WTC11 (cell line): ENCODE measurements at regions not wholly inside any gene's neighbourhood (a gene's known extent, or its start where the extent isn't known, plus 50 kb on each side); places are given as distances from the start of the nearest gene placed in this dataset.

Experiments
- ATAC-seq: fragments of 200-7000 bp; cut with Tn5 transposase; 2 replicates; pipeline ENCODE4 v1.10.0; 2021; ENCODE audit warnings: mild to moderate bottlenecking, moderate library complexity
- CTCF ChIA-PET: fragments of 300-600 bp; sonication (Branson Sonifier 250); formaldehyde crosslinking; loops from one replicate; lab custom pipeline; 2021; ENCODE audit warnings: antibody characterized with exemption; lab: Charles Lee
- POLR2A ChIA-PET: fragments of 350-600 bp; sonication (Branson Sonifier 250); formaldehyde crosslinking; loops from one replicate; lab custom pipeline; 2021; ENCODE audit warnings: antibody characterized with exemption; lab: Charles Lee
- DNase-seq: peaks from one replicate; pipeline ENCODE4 v3.0.0; 2021; ENCODE audit warnings: low spot score
- H3K27ac Mint-ChIP-seq: 2 replicates; pipeline ENCODE4 v1.8.0; 2021; ENCODE audit warnings: mixed read lengths
- H3K27me3 Mint-ChIP-seq: 2 replicates; pipeline ENCODE4 v1.8.0; 2021; ENCODE audit warnings: low read depth, mild to moderate bottlenecking, moderate library complexity, mixed read lengths
- H3K36me3 Mint-ChIP-seq: 2 replicates; pipeline ENCODE4 v1.8.0; 2021; ENCODE audit warnings: mixed read lengths
- H3K4me1 Mint-ChIP-seq: 2 replicates; pipeline ENCODE4 v1.8.0; 2022; ENCODE audit warnings: mixed read lengths
- H3K4me3 Mint-ChIP-seq: 2 replicates; pipeline ENCODE4 v1.8.0; 2021; ENCODE audit warnings: mild to moderate bottlenecking, moderate library complexity, mixed read lengths
- H3K9me3 Mint-ChIP-seq: 2 replicates; pipeline ENCODE4 v1.8.0; 2021; ENCODE audit warnings: mixed read lengths
- ARID4B ChIP-seq: sonication (generic); formaldehyde crosslinking; IDR thresholded peaks from 2 replicates; pipeline ENCODE4 v1.8.0; 2023; ENCODE audit warnings: missing genetic modification reagents, mild to moderate bottlenecking, borderline replicate concordance
- CREB1 ChIP-seq: sonication (generic); formaldehyde crosslinking; IDR thresholded peaks from 2 replicates; pipeline ENCODE4 v1.8.0; 2023; ENCODE audit warnings: mild to moderate bottlenecking, missing genetic modification reagents
- ELF4 ChIP-seq: sonication (generic); formaldehyde crosslinking; IDR thresholded peaks from 2 replicates; pipeline ENCODE4 v1.8.1; 2022; ENCODE audit warnings: low read depth, mild to moderate bottlenecking, moderate library complexity, missing genetic modification reagents
- FOXP4 ChIP-seq: sonication (generic); formaldehyde crosslinking; IDR thresholded peaks from 2 replicates; pipeline ENCODE4 v1.8.0; 2022; ENCODE audit warnings: mild to moderate bottlenecking, missing genetic modification reagents
- GABPB1 ChIP-seq: sonication (generic); formaldehyde crosslinking; IDR thresholded peaks from 2 replicates; pipeline ENCODE4 v1.8.1; 2023; ENCODE audit warnings: mild to moderate bottlenecking, missing genetic modification reagents
- GRHL2 ChIP-seq: fragments of 250-450 bp; sonication (Bioruptor Pico); IDR thresholded peaks from 2 replicates; pipeline ENCODE4 v1.8.0; 2022; ENCODE audit warnings: mild to moderate bottlenecking, moderate library complexity; ENCODE audit not compliant: insufficient replicate concordance, severe bottlenecking
- GTF2I ChIP-seq: fragments of 250-450 bp; sonication (Bioruptor Pico); conservative IDR thresholded peaks from 2 replicates; pipeline ENCODE4 v1.4.0; 2021; ENCODE audit warnings: mild to moderate bottlenecking
- IRF1 ChIP-seq: sonication (generic); formaldehyde crosslinking; IDR thresholded peaks from 2 replicates; pipeline ENCODE4 v1.8.0; 2023; ENCODE audit warnings: missing genetic modification reagents
- JAZF1 ChIP-seq: fragments of 250-450 bp; sonication (Bioruptor Pico); IDR thresholded peaks from 2 replicates; pipeline ENCODE4 v1.9.0; 2021; ENCODE audit warnings: moderate library complexity, mild to moderate bottlenecking, inconsistent platforms
- MAX ChIP-seq: sonication (generic); formaldehyde crosslinking; IDR thresholded peaks from 2 replicates; pipeline ENCODE4 v1.8.0; 2022; ENCODE audit warnings: mild to moderate bottlenecking, missing genetic modification reagents
- NFE2L1 ChIP-seq: sonication (generic); formaldehyde crosslinking; IDR thresholded peaks from 2 replicates; pipeline ENCODE4 v1.8.1; 2023; ENCODE audit warnings: missing genetic modification reagents
- NFYB ChIP-seq: sonication (generic); formaldehyde crosslinking; conservative IDR thresholded peaks from 2 replicates; pipeline ENCODE4 v1.8.0; 2022; ENCODE audit warnings: low read depth, missing genetic modification reagents
- NR2C2 ChIP-seq: sonication (generic); formaldehyde crosslinking; IDR thresholded peaks from 2 replicates; pipeline ENCODE4 v1.8.0; 2022; ENCODE audit warnings: mild to moderate bottlenecking, missing genetic modification reagents
- RELA ChIP-seq: sonication (generic); formaldehyde crosslinking; IDR thresholded peaks from 2 replicates; pipeline ENCODE4 v1.8.1; 2022; ENCODE audit warnings: missing genetic modification reagents, mild to moderate bottlenecking, borderline replicate concordance
- TEAD4 ChIP-seq: sonication (generic); formaldehyde crosslinking; IDR thresholded peaks from 2 replicates; pipeline ENCODE4 v1.8.0; 2022; ENCODE audit warnings: mild to moderate bottlenecking, missing genetic modification reagents
- USF1 ChIP-seq: sonication (generic); formaldehyde crosslinking; IDR thresholded peaks from 2 replicates; pipeline ENCODE4 v1.8.0; 2022; ENCODE audit warnings: mild to moderate bottlenecking, missing genetic modification reagents
- USF2 ChIP-seq: sonication (generic); formaldehyde crosslinking; IDR thresholded peaks from 2 replicates; pipeline ENCODE4 v1.8.1; 2023; ENCODE audit warnings: mild to moderate bottlenecking, missing genetic modification reagents, moderate library complexity
- ZNF138 ChIP-seq: sonication (generic); formaldehyde crosslinking; conservative IDR thresholded peaks from 2 replicates; pipeline ENCODE4 v1.8.1; 2022; ENCODE audit warnings: mild to moderate bottlenecking, moderate library complexity, missing genetic modification reagents
- ZNF232 ChIP-seq: sonication (generic); formaldehyde crosslinking; IDR thresholded peaks from 2 replicates; pipeline ENCODE4 v1.8.0; 2022; ENCODE audit warnings: mild to moderate bottlenecking, missing genetic modification reagents
- ZNF317 ChIP-seq: sonication (generic); formaldehyde crosslinking; IDR thresholded peaks from 2 replicates; pipeline ENCODE4 v1.8.1; 2023; ENCODE audit warnings: low read depth, mild to moderate bottlenecking, moderate library complexity, missing genetic modification reagents, borderline replicate concordance
- ZNF396 ChIP-seq: fragments of 250-450 bp; sonication (Bioruptor Pico); IDR thresholded peaks from 2 replicates; pipeline ENCODE4 v1.8.0; 2021; ENCODE audit warnings: mild to moderate bottlenecking, moderate library complexity, borderline replicate concordance
- ZNF423 ChIP-seq: fragments of 250-450 bp; sonication (Bioruptor Pico); IDR thresholded peaks from 2 replicates; pipeline ENCODE4 v2.1.2; 2022; ENCODE audit warnings: mild to moderate bottlenecking, moderate library complexity
- ZSCAN18 ChIP-seq: fragments of 250-450 bp; sonication (Bioruptor Pico); IDR thresholded peaks from 2 replicates; pipeline ENCODE4 v2.1.2; 2022; ENCODE audit warnings: mild to moderate bottlenecking, moderate library complexity

GRCh38 chr5:28512648-28513047 is 1474.3 kb upstream of the CDH9 start (continued):
- no peak for TF ChIP-seq NFYB (CRISPR knock-in tag)
- no peak for TF ChIP-seq RELA (CRISPR knock-in tag)
- no peak for TF ChIP-seq ZNF232 (CRISPR knock-in tag)
- TF ChIP-seq IRF1 (CRISPR knock-in tag): no peak
- no peak for TF ChIP-seq GABPB1
- TF ChIP-seq USF2 (CRISPR knock-in tag): no peak
- no peak for TF ChIP-seq ARID4B (CRISPR knock-in tag)
- no peak for TF ChIP-seq TEAD4 (CRISPR knock-in tag)

- POLR2A ChIA-PET: no interaction called here
- Mint-ChIP-seq H3K27ac (no peak overlapping the region), H3K27me3 (no peaks in the 10 kb centered on the region; the same call in 1 of the 2 replicates), H3K4me3 (no peak overlapping the region), H3K36me3 (peaks cover 17% of the 10 kb centered on the region; the same call in 1 of the 2 replicates), H3K9me3 (peaks cover 43% of the 10 kb centered on the region), H3K4me1 (no peaks in the 10 kb centered on the region)
- CTCF ChIA-PET: no interaction called here
- DNase-seq: no peak
- ATAC-seq: no peak
- TF ChIP-seq ZNF423 (CRISPR knock-in tag): no peak
- no peak for TF ChIP-seq GRHL2 (CRISPR knock-in tag)
- no peak for TF ChIP-seq ZNF138
- TF ChIP-seq ZNF396 (CRISPR knock-in tag): no peak
- no peak for TF ChIP-seq NFE2L1 (CRISPR knock-in tag)
- TF ChIP-seq USF1: no peak
- no peak for TF ChIP-seq MAX (CRISPR knock-in tag)
- no peak for TF ChIP-seq TEAD4 (CRISPR knock-in tag)
- TF ChIP-seq ELF4: no peak
- TF ChIP-seq GTF2I: no peak
- TF ChIP-seq JAZF1 (CRISPR knock-in tag): no peak
These were observed 1466.7 kb upstream of the CDH9 start for GRCh38 chr5:28505121-28505520.

GRCh38 chr5:28500511-28500910 is 1462.1 kb upstream of the CDH9 start:
- H3K27ac Mint-ChIP-seq: no peak overlapping the region
- H3K4me1 Mint-ChIP-seq: peaks cover 14% of the 10 kb centered on the region
- DNase-seq (no peak), ATAC-seq (no peak)
- H3K9me3 Mint-ChIP-seq: peaks cover 16% of the 10 kb centered on the region
- POLR2A ChIA-PET: no interaction called here
- H3K36me3 Mint-ChIP-seq: 0 out of 2 replicates have a peak, but pooled peaks cover 8% of the 10 kb centered on the region
- CTCF ChIA-PET: no interaction called here
- H3K27me3 Mint-ChIP-seq: no peaks in the 10 kb centered on the region; the same call in 1 of the 2 replicates
- no peak overlapping the region for H3K4me3 Mint-ChIP-seq
- TF ChIP-seq FOXP4 (no peak), ZSCAN18 (CRISPR knock-in tag) (no peak), CREB1 (CRISPR knock-in tag) (no peak), NR2C2 (no peak), ZNF317 (CRISPR knock-in tag) (no peak), JAZF1 (CRISPR knock-in tag) (no peak), IRF1 (CRISPR knock-in tag) (no peak)
